ENCODE measurements at regions not wholly inside any gene's neighbourhood (a gene's known extent, or its start where the extent isn't known, plus 50 kb on each side); places are given as distances from the start of the nearest gene placed in this dataset.

GRCh38 chr11:11073996-11074395 is 216.1 kb upstream of the ZBED5 start:
- TF ChIP-seq CTCF (IDR thresholded peaks at IDR 0.05) (no peak), EZH2 (IDR thresholded peaks at IDR 0.05) (no peak)
